ENCODE measurements at regions not wholly inside any gene's neighbourhood (a gene's known extent, or its start where the extent isn't known, plus 50 kb on each side); places are given as distances from the start of the nearest gene placed in this dataset.

DNA sequence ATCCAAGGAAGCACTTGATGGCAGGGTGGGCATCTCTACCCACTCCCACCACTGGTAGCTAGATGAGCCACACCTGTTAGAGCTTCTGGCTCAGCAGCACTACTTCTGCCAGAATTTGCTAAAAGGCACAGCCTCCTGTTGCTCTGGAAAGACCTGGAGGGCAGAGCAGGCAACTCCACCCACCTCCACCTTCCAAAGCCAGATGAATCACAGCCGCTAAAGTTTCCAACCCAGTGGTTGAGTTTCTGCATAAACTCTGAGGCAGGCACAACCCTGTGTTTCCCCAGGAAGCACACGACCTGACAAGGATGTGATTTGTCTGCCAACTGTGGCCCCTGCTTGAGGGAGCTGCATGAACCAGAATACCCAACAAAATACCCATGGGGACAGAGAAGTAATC, 111.6 kb upstream of the GCFC2 start:
- TF ChIP-seq CTCF (IDR thresholded peaks at IDR 0.05) (no peak), POLR2A (IDR thresholded peaks at IDR 0.05) (no peak)
